A549 (cell line): ENCODE measurements at regions not wholly inside any gene's neighbourhood (a gene's known extent, or its start where the extent isn't known, plus 50 kb on each side); places are given as distances from the start of the nearest gene placed in this dataset.

Experiments
- CTCF ChIP-seq: fragments of >200 bp; sonication (Bioruptor Twin); formaldehyde crosslinking; IDR thresholded peaks from 3 replicates; pipeline ENCODE4 v1.5.1; 2016
- TF ChIP-seq, protein P1 (sequence below): IDR thresholded peaks from 2 replicates; pipeline ENCODE4 v1.6.1; 2012

GRCh38 chr13:99620806-99621205 lies 119.5 kb downstream of the TM9SF2 start:
- TF ChIP-seq CTCF, result no peak
- TF ChIP-seq, protein P1, sequence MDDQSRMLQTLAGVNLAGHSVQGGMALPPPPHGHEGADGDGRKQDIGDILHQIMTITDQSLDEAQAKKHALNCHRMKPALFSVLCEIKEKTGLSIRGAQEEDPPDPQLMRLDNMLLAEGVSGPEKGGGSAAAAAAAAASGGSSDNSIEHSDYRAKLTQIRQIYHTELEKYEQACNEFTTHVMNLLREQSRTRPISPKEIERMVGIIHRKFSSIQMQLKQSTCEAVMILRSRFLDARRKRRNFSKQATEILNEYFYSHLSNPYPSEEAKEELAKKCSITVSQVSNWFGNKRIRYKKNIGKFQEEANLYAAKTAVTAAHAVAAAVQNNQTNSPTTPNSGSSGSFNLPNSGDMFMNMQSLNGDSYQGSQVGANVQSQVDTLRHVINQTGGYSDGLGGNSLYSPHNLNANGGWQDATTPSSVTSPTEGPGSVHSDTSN, result no peak
